ENCODE measurements at regions not wholly inside any gene's neighbourhood (a gene's known extent, or its start where the extent isn't known, plus 50 kb on each side); places are given as distances from the start of the nearest gene placed in this dataset.

GRCh38 chr11:109236188-109236587 is 185.8 kb upstream of the C11orf87 start:
- TF ChIP-seq CTCF (IDR thresholded peaks at IDR 0.05) (no peak), POLR2A (IDR thresholded peaks at IDR 0.05) (no peak), EP300 (IDR thresholded peaks at IDR 0.05) (no peak), POLR2AphosphoS5 (IDR thresholded peaks at IDR 0.05) (no peak)

All from upper lobe of left lung (tissue), 4 donors.